GM18511 (cell line): ENCODE measurements at regions not wholly inside any gene's neighbourhood (a gene's known extent, or its start where the extent isn't known, plus 50 kb on each side); places are given as distances from the start of the nearest gene placed in this dataset.

Experiments
- ATAC-seq: cut with Tn5 transposase; IDR thresholded peaks from one replicate; pipeline ENCODE4 v1.9.1; 2021; ENCODE audit warnings: mild to moderate bottlenecking, moderate library complexity; ENCODE audit not compliant: unreplicated experiment

- peak; percentile 65 for ATAC-seq
Measured at GRCh38 chr5:93886917-93887361, 145.5 kb upstream of the POU5F2 start.

GRCh38 chr5:93886098-93886806 lies 144.9 kb upstream of the POU5F2 start:
- ATAC-seq: no peak

- ATAC-seq: no peak
Measured at GRCh38 chr5:93884254-93884653, 142.9 kb upstream of the POU5F2 start.

GRCh38 chr5:93883459-93883858 lies 142.1 kb upstream of the POU5F2 start:
- ATAC-seq: no peak

GRCh38 chr5:93875693-93876092 lies 134.3 kb upstream of the POU5F2 start:
- ATAC-seq: no peak

- peak; percentile 80 for ATAC-seq
Measured at GRCh38 chr5:93874491-93874890, 133.1 kb upstream of the POU5F2 start.

GRCh38 chr5:93874080-93874479 lies 132.7 kb upstream of the POU5F2 start:
- peak; percentile 76 for ATAC-seq

GRCh38 chr5:93873211-93873736 lies 131.9 kb upstream of the POU5F2 start:
- no peak for ATAC-seq

- ATAC-seq: no peak
Measured at GRCh38 chr5:93870649-93871048, 129.2 kb upstream of the POU5F2 start.

- no peak for ATAC-seq
Measured at GRCh38 chr5:93868851-93869250, 127.5 kb upstream of the POU5F2 start.

- ATAC-seq: no peak
Measured at GRCh38 chr5:93850311-93850710, 108.9 kb upstream of the POU5F2 start.

GRCh38 chr5:93845376-93845775 lies 104.0 kb upstream of the POU5F2 start:
- ATAC-seq: no peak

GRCh38 chr5:93831449-93831848 lies 90.0 kb upstream of the POU5F2 start:
- ATAC-seq: no peak

- no peak for ATAC-seq
Measured at GRCh38 chr5:93830893-93831292, 89.5 kb upstream of the POU5F2 start.

- ATAC-seq: no peak
Measured at GRCh38 chr5:93829346-93829745, 87.9 kb upstream of the POU5F2 start.

- ATAC-seq: no peak
Measured at GRCh38 chr5:93821891-93822415, 80.6 kb upstream of the POU5F2 start.

- ATAC-seq: no peak
Measured at GRCh38 chr5:93819668-93820067, 78.3 kb upstream of the POU5F2 start.

- no peak for ATAC-seq
Measured at GRCh38 chr5:93810780-93811179, 69.4 kb upstream of the POU5F2 start.

- no peak for ATAC-seq
Measured at GRCh38 chr5:93809430-93809829, 68.0 kb upstream of the POU5F2 start.

GRCh38 chr5:93807846-93808245 lies 66.4 kb upstream of the POU5F2 start:
- no peak for ATAC-seq

GRCh38 chr5:93805616-93806379 lies 64.4 kb upstream of the POU5F2 start:
- no peak for ATAC-seq
